ENCODE measurements at regions not wholly inside any gene's neighbourhood (a gene's known extent, or its start where the extent isn't known, plus 50 kb on each side); places are given as distances from the start of the nearest gene placed in this dataset.

DNA sequence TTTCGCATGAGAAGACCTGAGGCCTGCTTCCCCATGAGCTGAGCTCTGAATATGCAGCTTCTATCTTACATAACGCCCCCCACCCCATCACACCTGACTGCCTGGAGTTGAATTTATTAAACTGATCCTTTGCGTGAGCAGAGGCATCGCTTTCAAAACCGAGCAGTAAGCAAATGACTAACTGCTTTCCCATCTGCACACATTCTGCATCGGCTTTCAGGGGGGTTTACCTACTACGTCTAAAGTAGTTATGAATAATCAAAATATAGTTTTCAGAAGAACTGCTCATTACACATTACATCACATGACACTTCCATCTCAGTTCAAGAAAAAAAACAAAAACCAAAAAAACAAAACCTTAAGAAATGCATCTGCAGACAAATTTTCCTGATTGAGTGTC is 54.7 kb upstream of the EGR2 start:
- DNase-seq (ENCODE audit: low spot score): no peak

DNA sequence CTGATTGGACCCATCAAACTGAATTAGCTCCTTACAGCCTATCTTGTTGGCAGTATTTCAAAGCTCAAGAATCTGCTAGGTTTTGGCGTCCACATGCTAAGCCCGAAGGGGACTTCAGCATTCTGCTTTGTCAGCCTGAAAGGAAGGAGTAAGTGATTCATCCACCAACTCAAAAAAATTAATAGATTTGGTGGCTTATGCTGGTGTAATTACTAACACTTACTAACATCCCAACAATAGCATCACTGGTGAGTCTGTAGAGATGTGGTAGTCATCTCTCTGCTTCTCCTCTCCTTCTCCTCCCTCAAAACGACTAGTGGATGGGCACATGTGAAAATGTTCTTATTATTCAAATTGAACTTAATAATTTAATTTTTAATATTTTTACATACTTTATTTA is 53.8 kb upstream of the EGR2 start:
- no peak for DNase-seq (ENCODE audit: low spot score)

DNA sequence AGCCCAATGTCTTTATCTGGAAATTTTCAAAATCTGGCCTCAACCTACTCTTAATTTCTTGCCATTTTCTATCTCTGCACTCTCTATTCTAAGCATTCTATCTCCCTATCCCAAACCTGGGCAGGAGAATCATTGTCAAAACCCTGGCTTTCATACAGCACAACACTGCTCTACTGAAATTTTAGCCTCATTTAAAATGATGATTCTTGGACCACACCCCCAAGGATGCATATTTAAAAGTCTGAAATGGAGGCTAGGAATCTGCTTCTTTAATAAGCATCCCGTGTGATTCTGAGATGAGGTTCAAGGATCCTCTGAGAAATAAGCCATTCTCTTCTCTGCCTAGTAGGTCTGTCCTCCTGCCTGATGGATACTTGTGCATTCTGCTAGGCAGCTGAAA is 50.8 kb upstream of the EGR2 start:
- no peak for DNase-seq (ENCODE audit: low spot score)

DNA sequence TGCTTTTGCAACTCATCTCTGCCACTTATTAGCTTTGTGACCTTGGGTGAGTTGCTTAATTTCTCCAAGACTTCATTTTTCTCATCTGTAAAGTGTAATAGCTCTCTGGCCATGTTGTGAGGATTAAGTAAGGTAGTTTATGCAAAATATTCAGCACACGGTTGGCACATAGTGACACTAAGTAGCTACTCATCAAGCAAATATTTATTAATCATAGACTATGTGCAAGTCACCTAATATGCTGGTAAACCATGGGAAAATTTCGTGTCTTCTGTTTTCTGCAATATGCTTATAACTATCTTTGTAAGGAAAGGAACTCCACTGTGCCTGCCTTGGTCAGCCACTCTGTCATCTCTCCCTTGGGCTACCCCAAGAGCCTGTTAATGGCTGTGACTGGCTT is 50.3 kb upstream of the EGR2 start:
- no peak for DNase-seq (ENCODE audit: low spot score)
